K562 (cell line): ENCODE measurements at regions not wholly inside any gene's neighbourhood (a gene's known extent, or its start where the extent isn't known, plus 50 kb on each side); places are given as distances from the start of the nearest gene placed in this dataset.

Experiments
- ATAC-seq: fragments of 200-7000 bp; cut with Tn5 transposase; 3 replicates; pipeline ENCODE4 v1.9.1; 2020; ENCODE audit warnings: moderate library complexity
- BruUV-seq: library from RNA; stranded (reverse); fragments of 400-500 nt; replicated peaks from 2 replicates; lab custom pipeline; 2021; lab: Mats Ljungman, UMichigan
- CTCF ChIA-PET: fragments of 300-600 bp; formaldehyde crosslinking; extraction: SDS; loops from one replicate; lab custom pipeline; 2021; ENCODE audit warnings: low intra/inter-chr PET ratio; lab: Yijun Ruan, JAX
- POLR2A ChIA-PET: fragments of 300-600, 350-650 bp; sonication (Branson Sonifier 250); formaldehyde crosslinking; extraction: SDS; loops from one replicate; lab custom pipeline; 2021; ENCODE audit warnings: antibody characterized with exemption, inconsistent platforms; lab: Yijun Ruan, JAX
- DNase-seq, 4 experiments: peaks; one replicate each; pipeline versions ENCODE4 v3.0.0 to v3.0.0-alpha.2; 2011 to 2018; ENCODE audit warnings: low spot score in 3 of 4, mixed read lengths in 3 of 4; ENCODE audit errors: extremely low read depth in 1 of 4
- FAIRE-seq: peaks from 2 replicates; lab custom pipeline; 2011; peaks lifted over from hg19 to GRCh38; lab: Jason Lieb, UNC
- H2AFZ ChIP-seq: 2 replicates; pipeline ENCODE4 v1.6.0; 2011; ENCODE audit warnings: low read depth, low read length, control low read depth, inconsistent platforms
- H3K27ac ChIP-seq: fragments of 200-600 bp; 3 replicates; pipeline ENCODE4 v1.8.0; 2011; ENCODE audit warnings: low read depth, mild to moderate bottlenecking, control low read depth, inconsistent platforms, low read length, moderate library complexity, mixed read lengths; ENCODE audit errors: extremely low read depth
- H3K27me3 ChIP-seq, 2 experiments: fragments of 300-600 bp in 1 of 2; 2 replicates in 1 of 2; 3 replicates in 1 of 2; pipeline versions ENCODE4 v1.6.0 to v1.8.0; 2011; ENCODE audit warnings: inconsistent platforms in 2 of 2, low read length in 2 of 2, mild to moderate bottlenecking in 1 of 2, mixed read lengths in 1 of 2, moderate library complexity in 1 of 2; ENCODE audit not compliant: control insufficient read depth in 2 of 2, insufficient read depth in 2 of 2
- H3K36me3 ChIP-seq: fragments of 300-600 bp; 3 replicates; pipeline ENCODE4 v1.8.0; 2011; ENCODE audit warnings: mild to moderate bottlenecking, low read length, inconsistent platforms; ENCODE audit not compliant: control insufficient read depth, insufficient read depth
- H3K4me1 ChIP-seq, 2 experiments: fragments of 200-600 bp in 1 of 2; replicated peaks in 1 of 2; 2 replicates in 1 of 2; 3 replicates in 1 of 2; pipeline versions ENCODE4 v1.5.1 to v1.8.0; 2011; ENCODE audit warnings: inconsistent platforms in 2 of 2, low read length in 2 of 2, mild to moderate bottlenecking in 1 of 2, mixed read lengths in 1 of 2, moderate library complexity in 1 of 2; ENCODE audit not compliant: control insufficient read depth in 2 of 2, insufficient read depth in 2 of 2
- H3K4me2 ChIP-seq: 2 replicates; pipeline ENCODE4 v1.6.1; 2011; ENCODE audit warnings: low read length, control low read depth, inconsistent platforms, mixed read lengths; ENCODE audit not compliant: insufficient read depth
- H3K4me3 ChIP-seq: fragments of 200-600 bp; sonication (generic), shearing (Covaris generic); 2 replicates; pipeline ENCODE4 v1.5.1; 2016; ENCODE audit warnings: control low read depth, inconsistent platforms
- H3K79me2 ChIP-seq: fragments of 200-600 bp; 3 replicates; pipeline ENCODE4 v1.8.0; 2011; ENCODE audit warnings: low read length, inconsistent platforms; ENCODE audit not compliant: control insufficient read depth, insufficient read depth
- H3K9ac ChIP-seq, 2 experiments: 2 replicates each; pipeline versions ENCODE4 v1.6.0 to v1.6.1; 2011; ENCODE audit warnings: low read depth in 2 of 2, low read length in 2 of 2, control low read depth in 1 of 2, inconsistent platforms in 1 of 2, mild to moderate bottlenecking in 1 of 2, mixed read lengths in 1 of 2; ENCODE audit not compliant: insufficient read depth in 1 of 2
- H3K9me1 ChIP-seq: one replicate; pipeline ENCODE4 v1.6.0; 2011; ENCODE audit warnings: inconsistent platforms, mild to moderate bottlenecking, low read length, moderate library complexity; ENCODE audit not compliant: control insufficient read depth, insufficient read depth
- H3K9me3 ChIP-seq: replicated peaks from 2 replicates; pipeline ENCODE4 v1.5.1; 2011; ENCODE audit warnings: low read depth, low read length, inconsistent platforms; ENCODE audit not compliant: control insufficient read depth, insufficient read depth
- H4K20me1 ChIP-seq: replicated peaks from 2 replicates; pipeline ENCODE4 v1.6.1; 2011; ENCODE audit warnings: low read length, inconsistent platforms, mixed read lengths; ENCODE audit not compliant: control insufficient read depth, insufficient read depth
- ATF2 ChIP-seq: sonication (generic); formaldehyde crosslinking; IDR thresholded peaks from 2 replicates; pipeline ENCODE4 v1.8.1; 2022; ENCODE audit warnings: missing genetic modification reagents
- FOXP1 ChIP-seq: sonication (generic); formaldehyde crosslinking; IDR thresholded peaks from 2 replicates; pipeline ENCODE4 v1.8.0; 2022; ENCODE audit warnings: mild to moderate bottlenecking, missing genetic modification reagents
- HLTF ChIP-seq: fragments of 450-650 bp; IDR thresholded peaks from 2 replicates; pipeline ENCODE4 v1.6.1; 2016
- HMG20B ChIP-seq: fragments of 250-450 bp; sonication (Bioruptor Pico); IDR thresholded peaks from 2 replicates; pipeline ENCODE4 v1.5.0; 2021; ENCODE audit warnings: mild to moderate bottlenecking
- HOXB6 ChIP-seq: fragments of 250-450 bp; sonication (Bioruptor Pico); IDR thresholded peaks from 2 replicates; pipeline ENCODE4 v1.5.1; 2022; ENCODE audit warnings: mild to moderate bottlenecking, borderline replicate concordance
- MYNN ChIP-seq, 2 experiments: sonication (generic); formaldehyde crosslinking in 1 of 2; IDR thresholded peaks; 2 replicates each; pipeline versions ENCODE4 v1.5.0 to v1.6.1; 2016 to 2020; ENCODE audit warnings: antibody characterized with exemption in 1 of 2, missing genetic modification reagents in 1 of 2
- SRSF9 ChIP-seq: fragments of 200-400 bp; formaldehyde crosslinking; IDR thresholded peaks from 2 replicates; pipeline ENCODE4 v1.6.1; 2017; ENCODE audit warnings: low read depth, low read length, borderline replicate concordance
- TFAM ChIP-seq: fragments of 250-450 bp; sonication (Bioruptor Pico); conservative IDR thresholded peaks from 2 replicates; pipeline ENCODE4 v1.5.0; 2021; ENCODE audit warnings: mild to moderate bottlenecking, moderate library complexity
- TFE3 ChIP-seq: fragments of 450-650 bp; formaldehyde crosslinking; IDR thresholded peaks from 2 replicates; pipeline ENCODE4 v1.4.0; 2020; ENCODE audit warnings: mild to moderate bottlenecking, mixed read lengths
- USF2 ChIP-seq: sonication (generic); formaldehyde crosslinking; IDR thresholded peaks from 2 replicates; pipeline ENCODE4 v1.5.0; 2020; ENCODE audit warnings: missing genetic modification reagents
- ZBTB12 ChIP-seq: fragments of 250-450 bp; sonication (Bioruptor Pico); IDR thresholded peaks from 2 replicates; pipeline ENCODE4 v1.4.0; 2020
- ZNF324 ChIP-seq: fragments of 250-450 bp; sonication (Bioruptor Pico); IDR thresholded peaks from 2 replicates; pipeline ENCODE4 v1.4.0; 2020; ENCODE audit warnings: mild to moderate bottlenecking
- ZNF436 ChIP-seq: fragments of 250-450, 450-650 bp; sonication (Bioruptor Pico); formaldehyde crosslinking; IDR thresholded peaks from 2 replicates; pipeline ENCODE4 v1.7.0; 2020; ENCODE audit warnings: mild to moderate bottlenecking
- ZNF655 ChIP-seq: fragments of 250-450 bp; sonication (Bioruptor Pico); IDR thresholded peaks from 2 replicates; pipeline ENCODE4 v1.5.0; 2021
- WGBS: fragments of 100-300 bp; shearing (Covaris generic); methylation state at CpG from one replicate; pipeline ENCODE4 v1.1.6; 2016; ENCODE audit warnings: low coverage, mixed read lengths; ENCODE audit not compliant: insufficient coverage; ENCODE audit errors: missing lambda C conversion rate; 5-methylcytosine and 5-hydroxymethylcytosine counted together
- in situ Hi-C: fragments of 300-500 bp; cut with MboI; formaldehyde crosslinking; loops from 4 replicates; pipeline ENCODE4 v1.15.0; 2018; ENCODE audit warnings: inconsistent platforms, mixed read lengths
- intact Hi-C: fragments of 100-400 bp; cut with micrococcal nuclease; formaldehyde crosslinking; loops from 2 replicates; pipeline ENCODE4 v1.14.2; 2022

- TF ChIP-seq USF2 (CRISPR knock-in tag) = peak; percentile 33
- TF ChIP-seq ZNF436 (CRISPR knock-in tag) = no peak
- TF ChIP-seq HOXB6 = no peak
- TF ChIP-seq TFE3 (CRISPR knock-in tag) = peak; percentile 48
- TF ChIP-seq, all 486 proteins: peak for 4
Measured at GRCh38 chr2:204234879-204235278, 298.3 kb downstream of the ICOS start (continued).

- no peak overlapping the region for H2AFZ ChIP-seq
- 2% methylated on average over 4 of the region's 4 CpGs for WGBS
- no peaks in the 10 kb centered on the region for H3K9me1 ChIP-seq
- no peak overlapping the region for H3K27ac ChIP-seq
- ChIA-PET POLR2A (no interaction called here), CTCF (no interaction called here)
- H3K27me3 ChIP-seq = no peaks in the 10 kb centered on the region; a peak in 1 of 5 replicates
- DNase-seq = no peak
- no peaks in the 10 kb centered on the region for H3K79me2 ChIP-seq
- FAIRE-seq = no peak
- in situ Hi-C loops = no loop called here
- ATAC-seq = no peak
- no peak overlapping the region for H3K4me2 ChIP-seq
- no peaks in the 10 kb centered on the region for H4K20me1 ChIP-seq
- no peak overlapping the region for H3K4me3 ChIP-seq
- no peaks in the 10 kb centered on the region for H3K4me1 ChIP-seq
- H3K9me3 ChIP-seq = no peaks in the 10 kb centered on the region
- intact Hi-C loops = no loop called here
- no TSS peak for BruUV-seq
- no peaks in the 10 kb centered on the region for H3K36me3 ChIP-seq
- H3K9ac ChIP-seq = no peak overlapping the region
- TF ChIP-seq ZNF655 (CRISPR knock-in tag) (no peak), SRSF9 (no peak), HMG20B (CRISPR knock-in tag) (no peak), HLTF (no peak), FOXP1 (CRISPR knock-in tag) (no peak), ATF2 (no peak), MYNN (IDR thresholded peaks at IDR 0.05) (no peak), MYNN (CRISPR knock-in tag; IDR thresholded peaks at IDR 0.05) (no peak), TFAM (no peak), ZBTB12 (no peak), ZNF324 (CRISPR knock-in tag) (no peak)
Measured at GRCh38 chr2:204237416-204237815, 300.9 kb downstream of the ICOS start.
